ENCODE measurements at regions not wholly inside any gene's neighbourhood (a gene's known extent, or its start where the extent isn't known, plus 50 kb on each side); places are given as distances from the start of the nearest gene placed in this dataset.

GRCh38 chr12:114041590-114041989, 75.5 kb upstream of the RBM19 start:
- no peak for TF ChIP-seq SUZ12 (IDR thresholded peaks at IDR 0.05; ENCODE audit: extremely low read depth, insufficient read depth, insufficient read length)
- TF ChIP-seq ZNF274 (IDR thresholded peaks at IDR 0.05; ENCODE audit: low read depth, low read length) = no peak
- no peak for TF ChIP-seq YY1 (IDR thresholded peaks at IDR 0.05; ENCODE audit: insufficient read depth, insufficient read length)
